Panc1 (cell line): ENCODE measurements at regions not wholly inside any gene's neighbourhood (a gene's known extent, or its start where the extent isn't known, plus 50 kb on each side); places are given as distances from the start of the nearest gene placed in this dataset.

Experiments used
- ATAC-seq: fragments of 200-7000 bp; cut with Tn5 transposase; 2 replicates; pipeline ENCODE4 v1.9.1; 2020; ENCODE audit warnings: mild to moderate bottlenecking, moderate library complexity
- BruUV-seq: library from RNA; stranded (reverse); fragments of 400-500 nt; replicated peaks from 2 replicates; lab custom pipeline; 2021; lab: Mats Ljungman, UMichigan
- CTCF ChIA-PET: fragments of 300-600 bp; sonication (Branson Sonifier 250); formaldehyde crosslinking; loops from one replicate; lab custom pipeline; 2022; ENCODE audit warnings: antibody characterized with exemption; lab: Charles Lee
- POLR2A ChIA-PET: fragments of 300-600 bp; sonication (Branson Sonifier 250); formaldehyde crosslinking; loops from one replicate; lab custom pipeline; 2022; ENCODE audit warnings: antibody characterized with exemption; lab: Charles Lee
- DNase-seq: peaks from one replicate; pipeline ENCODE4 v3.0.0-alpha.2; 2010; ENCODE audit warnings: low read depth, low spot score
- H3K27ac ChIP-seq: 2 replicates; pipeline ENCODE4 v1.5.1; 2011; ENCODE audit warnings: mild to moderate bottlenecking, low read length, inconsistent platforms
- H3K27me3 ChIP-seq: fragments of 200-500 bp; sonication (Bioruptor generic); 2 replicates; pipeline ENCODE4 v1.6.0; 2014; ENCODE audit warnings: low read length, inconsistent platforms; ENCODE audit not compliant: control insufficient read depth, insufficient read depth
- H3K36me3 ChIP-seq: fragments of 200-500 bp; sonication (Bioruptor generic); 2 replicates; pipeline ENCODE4 v1.5.1; 2014; ENCODE audit warnings: inconsistent platforms, mild to moderate bottlenecking, low read length, moderate library complexity; ENCODE audit not compliant: control insufficient read depth, insufficient read depth
- H3K4me1 ChIP-seq: 2 replicates; pipeline ENCODE4 v1.5.1; 2011; ENCODE audit warnings: inconsistent platforms, mild to moderate bottlenecking, low read length, moderate library complexity; ENCODE audit not compliant: control insufficient read depth, insufficient read depth
- H3K4me3 ChIP-seq, 2 experiments: 2 replicates each; pipeline ENCODE4 v1.5.1; 2011 to 2012; ENCODE audit warnings: low read depth in 2 of 2, low read length in 2 of 2, mild to moderate bottlenecking in 2 of 2, inconsistent platforms in 1 of 2, moderate library complexity in 1 of 2
- H3K9me3 ChIP-seq: fragments of 200-500 bp; sonication (Bioruptor generic); 2 replicates; pipeline ENCODE4 v1.5.1; 2014; ENCODE audit warnings: low read depth, mild to moderate bottlenecking, inconsistent platforms, low read length, moderate library complexity; ENCODE audit not compliant: control insufficient read depth, insufficient read depth
- POLR2AphosphoS5 ChIP-seq: IDR thresholded peaks from 2 replicates; pipeline ENCODE4 v1.6.1; 2012; ENCODE audit warnings: mild to moderate bottlenecking, low read depth, low read length, moderate library complexity
- SIN3A ChIP-seq: IDR thresholded peaks from 2 replicates; pipeline ENCODE4 v1.6.1; 2012; ENCODE audit warnings: low read depth, mild to moderate bottlenecking, low read length, moderate library complexity, borderline replicate concordance; ENCODE audit not compliant: insufficient read depth
- TCF7L2 ChIP-seq: IDR thresholded peaks from 2 replicates; pipeline ENCODE4 v1.6.1; 2011; ENCODE audit warnings: mild to moderate bottlenecking, low read depth, low read length, inconsistent platforms
- in situ Hi-C: cut with HindIII; loops from 2 replicates; pipeline ENCODE4 v1.10.0; 2016; ENCODE audit warnings: low sequenced_read_pairs, low pct_unique_long_range_greater_than_20kb
- intact Hi-C: fragments of 100-400 bp; cut with micrococcal nuclease; formaldehyde crosslinking; loops from one replicate; pipeline ENCODE4 v1.10.0; 2022; ENCODE audit not compliant: unreplicated experiment
- TF ChIP-seq, protein P1 (sequence below): fragments of 450-650 bp; IDR thresholded peaks from 2 replicates; pipeline ENCODE4 v1.5.1; 2017; ENCODE audit warnings: mild to moderate bottlenecking
- TF ChIP-seq, protein P2 (sequence below), 2 experiments: IDR thresholded peaks; 2 replicates each; pipeline ENCODE4 v1.6.1; 2011 to 2012; ENCODE audit warnings: low read depth in 2 of 2, control low read depth in 1 of 2, low read length in 1 of 2, mild to moderate bottlenecking in 1 of 2, moderate library complexity in 1 of 2; ENCODE audit not compliant: insufficient read depth in 1 of 2

DNA sequence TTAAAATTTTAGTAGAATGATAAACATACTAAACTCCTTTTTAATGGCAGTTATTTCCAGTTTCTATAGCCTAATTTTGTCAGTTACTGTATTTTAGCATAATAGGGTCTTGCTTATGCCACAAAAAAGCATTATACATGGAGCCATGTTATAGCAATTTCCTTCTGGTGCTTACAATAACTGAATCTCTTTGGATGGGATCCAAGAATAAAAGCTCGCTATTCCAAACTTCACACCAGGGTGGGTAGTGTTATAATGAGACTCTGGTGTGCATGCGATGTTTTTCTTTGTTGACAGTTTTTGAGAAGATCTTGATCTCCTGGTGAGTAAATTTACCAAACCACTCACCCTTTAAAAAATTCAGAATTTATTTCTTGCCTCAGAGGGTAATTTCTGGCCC, 90.4 kb upstream of the CCDC91 start:
- BruUV-seq, result no TSS peak
- DNase-seq (no peak), ATAC-seq (no peak)
- no peaks in the 10 kb centered on the region; the same call in 1 of the 2 replicates for H3K36me3 ChIP-seq
- in situ Hi-C loops (no loop called here), intact Hi-C loops (no loop called here)
- H3K9me3 ChIP-seq, result no peaks in the 10 kb centered on the region
- no peak overlapping the region for H3K4me3 ChIP-seq
- no peaks in the 10 kb centered on the region for H3K4me1 ChIP-seq
- H3K27ac ChIP-seq, result no peak overlapping the region
- TF ChIP-seq SIN3A (no peak), TCF7L2 (no peak), POLR2AphosphoS5 (no peak)
- TF ChIP-seq, protein P1, sequence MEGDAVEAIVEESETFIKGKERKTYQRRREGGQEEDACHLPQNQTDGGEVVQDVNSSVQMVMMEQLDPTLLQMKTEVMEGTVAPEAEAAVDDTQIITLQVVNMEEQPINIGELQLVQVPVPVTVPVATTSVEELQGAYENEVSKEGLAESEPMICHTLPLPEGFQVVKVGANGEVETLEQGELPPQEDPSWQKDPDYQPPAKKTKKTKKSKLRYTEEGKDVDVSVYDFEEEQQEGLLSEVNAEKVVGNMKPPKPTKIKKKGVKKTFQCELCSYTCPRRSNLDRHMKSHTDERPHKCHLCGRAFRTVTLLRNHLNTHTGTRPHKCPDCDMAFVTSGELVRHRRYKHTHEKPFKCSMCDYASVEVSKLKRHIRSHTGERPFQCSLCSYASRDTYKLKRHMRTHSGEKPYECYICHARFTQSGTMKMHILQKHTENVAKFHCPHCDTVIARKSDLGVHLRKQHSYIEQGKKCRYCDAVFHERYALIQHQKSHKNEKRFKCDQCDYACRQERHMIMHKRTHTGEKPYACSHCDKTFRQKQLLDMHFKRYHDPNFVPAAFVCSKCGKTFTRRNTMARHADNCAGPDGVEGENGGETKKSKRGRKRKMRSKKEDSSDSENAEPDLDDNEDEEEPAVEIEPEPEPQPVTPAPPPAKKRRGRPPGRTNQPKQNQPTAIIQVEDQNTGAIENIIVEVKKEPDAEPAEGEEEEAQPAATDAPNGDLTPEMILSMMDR, result no peak
- TF ChIP-seq, protein P2, sequence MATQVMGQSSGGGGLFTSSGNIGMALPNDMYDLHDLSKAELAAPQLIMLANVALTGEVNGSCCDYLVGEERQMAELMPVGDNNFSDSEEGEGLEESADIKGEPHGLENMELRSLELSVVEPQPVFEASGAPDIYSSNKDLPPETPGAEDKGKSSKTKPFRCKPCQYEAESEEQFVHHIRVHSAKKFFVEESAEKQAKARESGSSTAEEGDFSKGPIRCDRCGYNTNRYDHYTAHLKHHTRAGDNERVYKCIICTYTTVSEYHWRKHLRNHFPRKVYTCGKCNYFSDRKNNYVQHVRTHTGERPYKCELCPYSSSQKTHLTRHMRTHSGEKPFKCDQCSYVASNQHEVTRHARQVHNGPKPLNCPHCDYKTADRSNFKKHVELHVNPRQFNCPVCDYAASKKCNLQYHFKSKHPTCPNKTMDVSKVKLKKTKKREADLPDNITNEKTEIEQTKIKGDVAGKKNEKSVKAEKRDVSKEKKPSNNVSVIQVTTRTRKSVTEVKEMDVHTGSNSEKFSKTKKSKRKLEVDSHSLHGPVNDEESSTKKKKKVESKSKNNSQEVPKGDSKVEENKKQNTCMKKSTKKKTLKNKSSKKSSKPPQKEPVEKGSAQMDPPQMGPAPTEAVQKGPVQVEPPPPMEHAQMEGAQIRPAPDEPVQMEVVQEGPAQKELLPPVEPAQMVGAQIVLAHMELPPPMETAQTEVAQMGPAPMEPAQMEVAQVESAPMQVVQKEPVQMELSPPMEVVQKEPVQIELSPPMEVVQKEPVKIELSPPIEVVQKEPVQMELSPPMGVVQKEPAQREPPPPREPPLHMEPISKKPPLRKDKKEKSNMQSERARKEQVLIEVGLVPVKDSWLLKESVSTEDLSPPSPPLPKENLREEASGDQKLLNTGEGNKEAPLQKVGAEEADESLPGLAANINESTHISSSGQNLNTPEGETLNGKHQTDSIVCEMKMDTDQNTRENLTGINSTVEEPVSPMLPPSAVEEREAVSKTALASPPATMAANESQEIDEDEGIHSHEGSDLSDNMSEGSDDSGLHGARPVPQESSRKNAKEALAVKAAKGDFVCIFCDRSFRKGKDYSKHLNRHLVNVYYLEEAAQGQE (IDR thresholded peaks at IDR 0.05; ENCODE audit: insufficient read depth in 1 of 2, low read depth in 2 of 2, low read length in 1 of 2), result no peak
- no peaks in the 10 kb centered on the region for H3K27me3 ChIP-seq
- CTCF ChIA-PET, result no interaction called here
- POLR2A ChIA-PET, result interaction anchor here (0.6 kb wide), 1 partner anchor 773 kb away, joined by 6 read pairs; no protein-coding TSS in a partner anchor

DNA sequence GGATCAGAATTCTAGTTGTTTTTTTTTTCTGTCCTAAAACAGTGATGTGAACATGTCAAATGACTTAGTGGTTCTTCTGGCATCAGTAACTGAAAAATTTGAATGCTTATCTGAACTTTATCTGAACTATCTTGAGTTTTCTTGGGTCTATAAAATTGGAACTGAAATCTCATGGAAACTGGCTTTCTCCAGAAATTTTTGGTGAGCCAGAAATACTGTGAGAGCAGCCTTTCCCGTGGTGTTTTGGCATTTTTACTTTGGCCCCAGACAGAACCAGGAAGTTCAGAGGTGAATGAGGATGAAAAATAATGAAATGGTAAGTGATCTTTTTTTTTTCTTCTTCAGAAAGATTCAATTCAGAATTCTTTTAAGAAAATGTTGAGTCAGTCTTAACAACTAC, 89.5 kb upstream of the CCDC91 start:
- TF ChIP-seq SIN3A, result no peak
- TF ChIP-seq, protein P1, result no peak
- TF ChIP-seq, protein P2 (IDR thresholded peaks at IDR 0.05; ENCODE audit: insufficient read depth in 1 of 2, low read depth in 2 of 2, low read length in 1 of 2), result no peak
- TF ChIP-seq POLR2AphosphoS5, result no peak
- TF ChIP-seq TCF7L2, result no peak
- Histone ChIP-seq H3K4me1 (no peaks in the 10 kb centered on the region), H3K4me3 (no peak overlapping the region), H3K27ac (no peak overlapping the region), H3K27me3 (no peaks in the 10 kb centered on the region), H3K9me3 (no peaks in the 10 kb centered on the region), H3K36me3 (no peaks in the 10 kb centered on the region; the same call in 1 of the 2 replicates)
- DNase-seq (no peak), ATAC-seq (no peak)
- CTCF ChIA-PET, result no interaction called here
- POLR2A ChIA-PET, result no interaction called here
- BruUV-seq, result no TSS peak
- intact Hi-C loops (no loop called here), in situ Hi-C loops (no loop called here)
